Endothelial cell of umbilical vein (primary cell): ENCODE measurements at regions not wholly inside any gene's neighbourhood (a gene's known extent, or its start where the extent isn't known, plus 50 kb on each side); places are given as distances from the start of the nearest gene placed in this dataset.

Experiments
- EZH2 ChIP-seq: IDR thresholded peaks from 2 replicates; pipeline ENCODE4 v1.6.1; 2012; ENCODE audit warnings: borderline replicate concordance, low read depth, mild to moderate bottlenecking, moderate library complexity, low read length, inconsistent platforms; ENCODE audit not compliant: severe bottlenecking
- FOS ChIP-seq: IDR thresholded peaks from 2 replicates; pipeline ENCODE4 v1.6.1; 2011; ENCODE audit warnings: mild to moderate bottlenecking, low read length, moderate library complexity, borderline replicate concordance; ENCODE audit not compliant: insufficient read depth
- GATA2 ChIP-seq: IDR thresholded peaks from 2 replicates; pipeline ENCODE4 v1.7.0; 2011; ENCODE audit warnings: low read depth, mild to moderate bottlenecking, moderate library complexity, mixed read lengths, low read length; ENCODE audit not compliant: insufficient read length, insufficient read depth
- JUN ChIP-seq: IDR thresholded peaks from 2 replicates; pipeline ENCODE4 v1.6.1; 2011; ENCODE audit warnings: borderline replicate concordance, low read depth; ENCODE audit not compliant: insufficient read length, insufficient read depth
- MYC ChIP-seq: IDR thresholded peaks from one replicate; pipeline ENCODE4 v1.6.1; 2011; ENCODE audit warnings: mild to moderate bottlenecking, low read depth, low read length
- POLR2A ChIP-seq: IDR thresholded peaks from 2 replicates; pipeline ENCODE4 v1.6.1; 2012; ENCODE audit warnings: low read depth, mild to moderate bottlenecking, control low read depth, low read length
- POLR2AphosphoS5 ChIP-seq: IDR thresholded peaks from 2 replicates; pipeline ENCODE4 v1.6.1; 2012; ENCODE audit warnings: low read depth, mild to moderate bottlenecking, control low read depth, low read length, moderate library complexity; ENCODE audit not compliant: insufficient read depth
- TF ChIP-seq, protein P1 (sequence below), 2 donors: IDR thresholded peaks; 1 replicate in 1 of 2; 2 replicates in 1 of 2; pipeline ENCODE4 v1.5.1; 2011; ENCODE audit warnings: low read length in 2 of 2, mild to moderate bottlenecking in 2 of 2, moderate library complexity in 2 of 2, control low read depth in 1 of 2, inconsistent platforms in 1 of 2, low read depth in 1 of 2; ENCODE audit not compliant: insufficient read depth in 1 of 2; ENCODE audit errors: extremely low read depth in 1 of 2
- TF ChIP-seq, protein P2 (sequence below): IDR thresholded peaks from 2 replicates; pipeline ENCODE4 v1.6.1; 2011; ENCODE audit not compliant: insufficient read depth, insufficient read length

DNA sequence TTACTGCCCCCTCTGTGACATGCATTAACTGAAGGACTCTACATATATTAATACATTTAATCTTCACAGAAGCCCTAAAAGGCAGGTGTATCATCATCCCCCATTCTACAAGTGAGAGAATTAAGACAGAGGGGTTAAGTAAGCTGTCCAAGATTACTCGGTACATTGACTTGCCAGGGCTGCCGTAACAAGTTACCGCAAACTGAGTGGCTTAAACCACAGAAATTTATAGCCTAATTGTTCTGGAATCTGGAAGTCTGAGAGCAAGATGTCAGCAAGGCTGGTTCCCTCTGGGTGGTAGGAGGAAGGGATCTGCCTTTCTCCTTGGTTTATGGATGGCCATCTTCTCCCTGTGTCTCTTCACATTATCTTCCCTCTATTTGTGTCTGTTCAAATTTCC lies 605.5 kb downstream of the EPHA4 start:
- TF ChIP-seq, protein P1, sequence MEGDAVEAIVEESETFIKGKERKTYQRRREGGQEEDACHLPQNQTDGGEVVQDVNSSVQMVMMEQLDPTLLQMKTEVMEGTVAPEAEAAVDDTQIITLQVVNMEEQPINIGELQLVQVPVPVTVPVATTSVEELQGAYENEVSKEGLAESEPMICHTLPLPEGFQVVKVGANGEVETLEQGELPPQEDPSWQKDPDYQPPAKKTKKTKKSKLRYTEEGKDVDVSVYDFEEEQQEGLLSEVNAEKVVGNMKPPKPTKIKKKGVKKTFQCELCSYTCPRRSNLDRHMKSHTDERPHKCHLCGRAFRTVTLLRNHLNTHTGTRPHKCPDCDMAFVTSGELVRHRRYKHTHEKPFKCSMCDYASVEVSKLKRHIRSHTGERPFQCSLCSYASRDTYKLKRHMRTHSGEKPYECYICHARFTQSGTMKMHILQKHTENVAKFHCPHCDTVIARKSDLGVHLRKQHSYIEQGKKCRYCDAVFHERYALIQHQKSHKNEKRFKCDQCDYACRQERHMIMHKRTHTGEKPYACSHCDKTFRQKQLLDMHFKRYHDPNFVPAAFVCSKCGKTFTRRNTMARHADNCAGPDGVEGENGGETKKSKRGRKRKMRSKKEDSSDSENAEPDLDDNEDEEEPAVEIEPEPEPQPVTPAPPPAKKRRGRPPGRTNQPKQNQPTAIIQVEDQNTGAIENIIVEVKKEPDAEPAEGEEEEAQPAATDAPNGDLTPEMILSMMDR (IDR thresholded peaks at IDR 0.05; ENCODE audit: extremely low read depth in 1 of 2, insufficient read depth in 1 of 2, low read depth in 1 of 2, low read length in 2 of 2) = no peak
- TF ChIP-seq EZH2 (no peak), POLR2A (no peak), POLR2AphosphoS5 (no peak), JUN (no peak), GATA2 (no peak), FOS (no peak), MYC (no peak)
- TF ChIP-seq, protein P2, sequence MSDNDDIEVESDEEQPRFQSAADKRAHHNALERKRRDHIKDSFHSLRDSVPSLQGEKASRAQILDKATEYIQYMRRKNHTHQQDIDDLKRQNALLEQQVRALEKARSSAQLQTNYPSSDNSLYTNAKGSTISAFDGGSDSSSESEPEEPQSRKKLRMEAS = no peak
